Endothelial cell (in vitro differentiated cells): ENCODE measurements at regions not wholly inside any gene's neighbourhood (a gene's known extent, or its start where the extent isn't known, plus 50 kb on each side); places are given as distances from the start of the nearest gene placed in this dataset.

Experiments
- DNase-seq: peaks from one replicate; pipeline ENCODE4 v3.0.0; 2021; ENCODE audit warnings: low spot score
- H3K27ac Mint-ChIP-seq: one replicate; pipeline ENCODE4 v1.8.0; 2021; ENCODE audit warnings: mixed read lengths, inconsistent platforms; ENCODE audit not compliant: unreplicated experiment
- H3K27me3 Mint-ChIP-seq: one replicate; pipeline ENCODE4 v1.8.0; 2021; ENCODE audit warnings: mild to moderate bottlenecking, moderate library complexity, mixed read lengths, inconsistent platforms; ENCODE audit not compliant: unreplicated experiment
- H3K36me3 Mint-ChIP-seq: one replicate; pipeline ENCODE4 v1.8.0; 2021; ENCODE audit warnings: mild to moderate bottlenecking, low read depth, mixed read lengths, inconsistent platforms; ENCODE audit not compliant: unreplicated experiment
- H3K4me1 Mint-ChIP-seq: one replicate; pipeline ENCODE4 v1.8.0; 2021; ENCODE audit warnings: mild to moderate bottlenecking, mixed read lengths, inconsistent platforms; ENCODE audit not compliant: unreplicated experiment
- H3K4me3 Mint-ChIP-seq: one replicate; pipeline ENCODE4 v1.8.0; 2021; ENCODE audit warnings: mild to moderate bottlenecking, mixed read lengths, inconsistent platforms; ENCODE audit not compliant: unreplicated experiment
- H3K9me3 Mint-ChIP-seq: one replicate; pipeline ENCODE4 v1.8.0; 2021; ENCODE audit warnings: mixed read lengths, inconsistent platforms; ENCODE audit not compliant: unreplicated experiment
- TF ChIP-seq, protein P1 (sequence below): fragments of 200-600 bp; sonication (generic); IDR thresholded peaks from one replicate; pipeline ENCODE4 v1.5.0; 2021; ENCODE audit warnings: antibody characterized with exemption; ENCODE audit not compliant: unreplicated experiment

DNA sequence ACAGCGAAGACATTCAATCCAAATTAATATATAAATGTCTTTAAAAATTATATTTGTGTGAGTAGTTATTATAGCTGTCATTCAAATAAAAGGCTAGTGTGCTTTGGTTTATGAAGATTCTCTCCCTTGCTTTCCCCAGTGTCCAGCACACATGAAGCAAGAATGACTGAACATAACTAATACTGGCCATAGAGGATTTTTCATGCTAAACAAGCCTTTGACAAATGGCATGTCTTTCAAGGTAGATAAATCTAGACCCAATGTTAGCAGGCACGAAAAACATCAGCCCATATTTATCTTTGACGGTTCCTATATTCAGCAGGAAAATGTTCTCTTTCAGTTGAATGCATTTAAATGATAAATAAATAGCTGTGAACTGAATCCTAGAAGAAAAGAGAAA, 1234.4 kb downstream of the EPHA7 start:
- DNase-seq = no peak
- H3K27ac Mint-ChIP-seq = no peak overlapping the region
- no peaks in the 10 kb centered on the region for H3K27me3 Mint-ChIP-seq
- H3K4me3 Mint-ChIP-seq = no peak overlapping the region
- no peaks in the 10 kb centered on the region for H3K9me3 Mint-ChIP-seq
- TF ChIP-seq, protein P1, sequence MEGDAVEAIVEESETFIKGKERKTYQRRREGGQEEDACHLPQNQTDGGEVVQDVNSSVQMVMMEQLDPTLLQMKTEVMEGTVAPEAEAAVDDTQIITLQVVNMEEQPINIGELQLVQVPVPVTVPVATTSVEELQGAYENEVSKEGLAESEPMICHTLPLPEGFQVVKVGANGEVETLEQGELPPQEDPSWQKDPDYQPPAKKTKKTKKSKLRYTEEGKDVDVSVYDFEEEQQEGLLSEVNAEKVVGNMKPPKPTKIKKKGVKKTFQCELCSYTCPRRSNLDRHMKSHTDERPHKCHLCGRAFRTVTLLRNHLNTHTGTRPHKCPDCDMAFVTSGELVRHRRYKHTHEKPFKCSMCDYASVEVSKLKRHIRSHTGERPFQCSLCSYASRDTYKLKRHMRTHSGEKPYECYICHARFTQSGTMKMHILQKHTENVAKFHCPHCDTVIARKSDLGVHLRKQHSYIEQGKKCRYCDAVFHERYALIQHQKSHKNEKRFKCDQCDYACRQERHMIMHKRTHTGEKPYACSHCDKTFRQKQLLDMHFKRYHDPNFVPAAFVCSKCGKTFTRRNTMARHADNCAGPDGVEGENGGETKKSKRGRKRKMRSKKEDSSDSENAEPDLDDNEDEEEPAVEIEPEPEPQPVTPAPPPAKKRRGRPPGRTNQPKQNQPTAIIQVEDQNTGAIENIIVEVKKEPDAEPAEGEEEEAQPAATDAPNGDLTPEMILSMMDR = no peak
- no peaks in the 10 kb centered on the region for H3K4me1 Mint-ChIP-seq
- H3K36me3 Mint-ChIP-seq = no peaks in the 10 kb centered on the region

DNA sequence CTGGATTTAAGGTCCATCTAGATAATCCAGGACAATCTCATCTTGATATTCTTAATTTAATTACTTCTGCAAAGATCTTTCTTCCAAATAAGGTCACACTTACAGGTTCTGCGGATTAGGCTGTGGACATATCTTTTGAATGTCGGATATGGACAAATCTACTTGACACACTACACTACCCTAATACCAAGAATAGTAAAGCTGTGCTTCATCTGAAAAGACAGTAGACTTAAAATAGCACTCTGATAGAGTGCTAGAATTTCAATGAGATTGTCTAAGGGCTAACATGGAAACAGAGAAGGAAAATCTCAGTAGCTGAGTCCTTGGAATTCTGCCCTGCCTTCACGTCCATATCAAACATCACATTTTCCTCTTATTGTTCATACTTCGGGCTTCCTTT, 1238.0 kb downstream of the EPHA7 start:
- TF ChIP-seq, protein P1 = no peak
- no peak for DNase-seq
- Mint-ChIP-seq H3K36me3 (no peaks in the 10 kb centered on the region), H3K4me3 (no peak overlapping the region), H3K4me1 (no peaks in the 10 kb centered on the region), H3K9me3 (no peaks in the 10 kb centered on the region), H3K27me3 (no peaks in the 10 kb centered on the region), H3K27ac (no peak overlapping the region)

DNA sequence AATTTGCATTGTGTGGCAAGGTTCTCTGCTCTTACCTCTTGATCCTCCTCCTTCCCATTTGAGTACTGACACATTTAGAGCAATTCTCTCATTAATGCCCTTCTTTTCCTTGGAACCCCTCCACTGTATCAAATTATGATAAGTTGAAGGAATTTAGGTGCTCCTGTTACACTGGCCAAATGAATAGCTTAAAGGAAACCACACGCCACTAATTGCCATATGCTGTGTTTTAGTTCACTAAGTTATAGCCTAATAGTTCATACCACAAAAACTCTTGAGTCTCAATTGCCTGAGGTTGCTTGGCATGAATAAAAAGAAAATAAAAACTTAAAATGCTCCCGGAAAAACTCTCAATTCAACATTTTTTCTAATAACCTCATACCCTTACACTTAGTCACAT, 1239.3 kb downstream of the EPHA7 start:
- TF ChIP-seq, protein P1 = no peak
- no peaks in the 10 kb centered on the region for H3K36me3 Mint-ChIP-seq
- H3K4me1 Mint-ChIP-seq = no peaks in the 10 kb centered on the region
- no peak for DNase-seq
- no peaks in the 10 kb centered on the region for H3K27me3 Mint-ChIP-seq
- H3K27ac Mint-ChIP-seq = no peak overlapping the region
- no peak overlapping the region for H3K4me3 Mint-ChIP-seq
- H3K9me3 Mint-ChIP-seq = no peaks in the 10 kb centered on the region

DNA sequence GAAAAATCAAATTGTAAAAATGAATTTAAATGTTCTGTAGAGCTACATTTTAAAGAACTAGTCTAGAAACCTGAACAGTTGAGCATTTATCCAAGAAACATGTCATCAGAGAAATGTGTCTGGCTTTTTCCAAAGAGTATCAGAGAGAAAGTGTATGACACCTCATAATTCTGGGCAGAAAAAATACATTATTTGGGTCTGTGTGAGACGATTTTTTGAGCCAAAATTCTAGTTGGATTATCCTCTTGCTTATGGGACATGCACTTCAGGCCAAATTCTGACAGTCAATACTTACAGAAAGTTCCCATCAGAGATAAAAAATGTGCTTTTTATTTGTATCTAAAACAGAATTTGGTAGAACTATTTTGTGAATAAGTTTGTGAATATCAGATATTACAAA, 1242.7 kb downstream of the EPHA7 start:
- Mint-ChIP-seq H3K4me1 (no peaks in the 10 kb centered on the region), H3K27ac (no peak overlapping the region), H3K9me3 (no peaks in the 10 kb centered on the region)

DNA sequence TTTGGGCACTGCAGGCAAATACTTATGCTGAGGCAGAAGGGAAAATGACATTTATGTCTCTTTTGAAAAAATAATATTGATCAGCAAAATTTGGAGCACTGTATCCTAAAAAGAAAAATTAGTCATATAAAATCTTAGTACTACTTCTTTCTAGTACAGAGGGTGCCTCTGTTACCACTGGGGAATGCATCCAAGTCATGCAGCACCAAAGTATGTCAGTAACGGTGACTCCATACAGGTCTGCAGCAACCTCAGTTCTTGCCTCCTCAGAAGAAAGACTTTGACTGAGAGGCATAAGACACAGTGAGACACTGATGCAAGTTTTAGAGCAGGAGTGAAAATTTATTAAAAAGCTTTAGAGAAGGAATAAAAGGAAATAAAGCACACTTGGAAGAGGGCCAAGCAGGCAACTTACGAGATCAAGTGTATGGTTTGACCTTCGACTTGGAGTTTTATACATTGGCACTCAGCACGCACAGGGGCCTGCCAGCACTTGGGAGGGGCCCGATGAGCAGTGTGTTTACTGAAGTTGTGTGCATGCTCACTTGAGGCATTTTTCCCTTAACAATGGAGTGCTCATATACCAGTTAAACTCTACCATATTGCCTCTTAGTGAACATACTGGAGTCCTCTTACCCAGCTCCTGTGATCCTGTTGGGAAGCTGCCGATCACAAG, 1244.8 kb downstream of the EPHA7 start:
- TF ChIP-seq, protein P1 = no peak
- no peak for DNase-seq
- no peaks in the 10 kb centered on the region for H3K9me3 Mint-ChIP-seq
- H3K36me3 Mint-ChIP-seq = no peaks in the 10 kb centered on the region
- H3K4me3 Mint-ChIP-seq = no peak overlapping the region
- no peaks in the 10 kb centered on the region for H3K27me3 Mint-ChIP-seq
- H3K4me1 Mint-ChIP-seq = no peaks in the 10 kb centered on the region
- no peak overlapping the region for H3K27ac Mint-ChIP-seq

More for the DNA sequence above, 1242.7 kb downstream of the EPHA7 start:
- H3K27me3 Mint-ChIP-seq = no peaks in the 10 kb centered on the region
- DNase-seq = no peak
- TF ChIP-seq, protein P1 = no peak
- H3K4me3 Mint-ChIP-seq = no peak overlapping the region
- no peaks in the 10 kb centered on the region for H3K36me3 Mint-ChIP-seq
